ENCODE measurements at regions not wholly inside any gene's neighbourhood (a gene's known extent, or its start where the extent isn't known, plus 50 kb on each side); places are given as distances from the start of the nearest gene placed in this dataset.
"Not testable (repeated sequence)": the region's sequence is repeated elsewhere in the genome, so short reads cannot be mapped to it uniquely, and the experiment has no call there.

DNA sequence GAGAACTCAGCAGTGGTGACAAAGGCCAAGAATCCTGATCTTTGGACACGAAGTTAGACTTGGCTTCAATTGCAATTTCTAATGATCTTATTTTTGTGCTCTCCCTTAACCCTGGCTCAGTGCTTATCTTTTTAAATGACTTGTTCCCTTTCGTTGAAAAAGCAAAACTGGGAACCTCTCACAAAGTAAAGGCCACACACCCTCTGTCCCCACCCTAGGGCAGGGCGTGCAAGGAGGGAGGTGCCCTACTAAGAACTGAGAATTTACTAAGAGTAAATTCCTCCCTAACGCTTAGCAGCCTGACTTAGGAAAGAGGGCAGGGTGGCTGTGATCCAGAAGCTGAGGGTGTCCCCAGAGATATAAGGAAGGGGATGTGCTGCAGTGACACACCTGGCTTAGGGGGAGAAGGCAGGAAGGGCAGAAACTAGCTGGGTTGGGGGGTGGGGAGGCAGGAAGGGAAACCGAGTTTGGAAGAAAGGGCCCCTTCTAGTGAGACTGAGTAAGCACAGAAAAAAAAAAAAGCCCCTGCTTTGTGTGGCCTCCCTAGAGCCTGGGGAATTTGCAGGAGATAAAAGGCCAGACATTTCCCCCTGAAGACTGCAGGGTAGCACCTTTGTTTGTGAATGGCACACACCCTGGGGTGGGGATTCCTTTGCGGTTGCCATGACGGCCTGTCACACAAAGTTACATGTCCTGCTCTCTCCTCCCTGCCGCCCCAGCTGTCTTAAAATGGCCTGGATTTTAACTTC, 435.1 kb downstream of the EFNB2 start:
- no peak for FAIRE-seq
- no peak for DNase-seq (ENCODE audit: insufficient read length)
- TF ChIP-seq POLR2AphosphoS5 (IDR thresholded peaks at IDR 0.05; ENCODE audit: low read depth, low read length): no peak
- no peak for TF ChIP-seq TAF1 (IDR thresholded peaks at IDR 0.05; ENCODE audit: borderline replicate concordance, low read depth, low read length)
- TF ChIP-seq POLR2A (IDR thresholded peaks at IDR 0.05; ENCODE audit: low read depth, low read length): no peak

DNA sequence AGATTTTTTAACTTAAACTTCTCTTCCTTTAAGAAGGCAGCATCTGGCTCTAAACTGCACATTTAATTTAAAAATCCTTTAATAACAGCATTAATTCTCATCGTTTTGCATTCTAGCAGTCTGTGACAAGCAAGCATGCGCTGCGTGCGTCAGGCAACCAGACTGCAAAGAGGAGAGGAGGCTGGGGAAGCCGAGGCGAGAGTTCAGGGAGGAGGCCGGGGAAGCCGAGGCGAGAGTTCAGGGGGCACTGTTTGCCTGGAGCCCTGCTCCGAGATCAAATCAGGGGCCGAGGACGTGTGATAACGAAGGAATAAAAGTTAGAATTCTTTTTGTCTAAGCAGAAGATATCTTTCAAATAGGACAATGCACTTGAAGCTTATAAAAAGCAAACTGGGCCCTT, 435.7 kb downstream of the EFNB2 start:
- FAIRE-seq (no peak), DNase-seq (ENCODE audit: insufficient read length) (no peak)
- TF ChIP-seq POLR2AphosphoS5 (IDR thresholded peaks at IDR 0.05; ENCODE audit: low read depth, low read length) (no peak), POLR2A (IDR thresholded peaks at IDR 0.05; ENCODE audit: low read depth, low read length) (no peak), TAF1 (IDR thresholded peaks at IDR 0.05; ENCODE audit: borderline replicate concordance, low read depth, low read length) (no peak)

DNA sequence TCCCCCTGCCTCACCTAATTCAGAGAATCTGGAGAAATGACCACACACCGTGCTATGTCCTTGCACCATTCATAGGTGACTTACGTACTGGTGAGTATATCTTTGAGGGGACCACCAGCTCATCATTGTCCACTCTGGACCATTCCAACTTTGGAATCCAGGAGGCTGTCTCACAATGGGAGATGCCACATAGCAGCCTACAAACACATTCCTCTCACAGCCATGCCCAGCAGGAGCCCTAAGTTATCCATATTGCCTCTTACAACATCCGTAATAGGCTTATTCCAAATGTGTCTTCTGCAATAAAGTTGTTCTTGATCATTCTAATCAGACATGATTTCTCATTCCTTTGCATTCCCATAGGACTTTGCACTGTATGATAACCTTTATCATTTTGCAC, 436.7 kb downstream of the EFNB2 start:
- FAIRE-seq (no peak), DNase-seq (ENCODE audit: insufficient read length) (no peak)
- TF ChIP-seq TAF1 (IDR thresholded peaks at IDR 0.05; ENCODE audit: borderline replicate concordance, low read depth, low read length): no peak
- TF ChIP-seq POLR2A (IDR thresholded peaks at IDR 0.05; ENCODE audit: low read depth, low read length): no peak
- TF ChIP-seq POLR2AphosphoS5 (IDR thresholded peaks at IDR 0.05; ENCODE audit: low read depth, low read length): no peak

DNA sequence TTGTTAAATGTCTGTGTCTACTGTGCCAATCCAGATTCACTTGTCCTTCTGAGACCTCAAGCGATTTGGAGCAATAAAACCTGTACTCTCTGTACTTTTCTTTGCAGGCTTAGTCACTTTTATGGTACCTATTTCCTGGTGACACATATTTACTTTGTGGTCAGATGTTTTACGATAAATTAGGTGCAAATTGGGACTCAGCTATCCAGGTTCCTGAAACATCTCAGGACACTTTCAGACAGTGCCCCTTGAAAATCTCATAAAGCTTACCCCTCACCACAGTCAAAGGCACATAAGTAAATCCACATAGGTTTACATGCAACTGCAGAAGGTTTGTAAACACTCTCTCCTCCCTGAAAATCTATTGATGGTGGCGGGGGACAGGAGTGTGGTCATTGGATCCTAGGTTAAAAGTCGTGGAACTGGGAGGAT, 438.8 kb downstream of the EFNB2 start:
- no peak for DNase-seq (ENCODE audit: insufficient read length)
- TF ChIP-seq POLR2A (IDR thresholded peaks at IDR 0.05; ENCODE audit: low read depth, low read length) (no peak), POLR2AphosphoS5 (IDR thresholded peaks at IDR 0.05; ENCODE audit: low read depth, low read length) (no peak), TAF1 (IDR thresholded peaks at IDR 0.05; ENCODE audit: borderline replicate concordance, low read depth, low read length) (no peak)
- FAIRE-seq: no peak

DNA sequence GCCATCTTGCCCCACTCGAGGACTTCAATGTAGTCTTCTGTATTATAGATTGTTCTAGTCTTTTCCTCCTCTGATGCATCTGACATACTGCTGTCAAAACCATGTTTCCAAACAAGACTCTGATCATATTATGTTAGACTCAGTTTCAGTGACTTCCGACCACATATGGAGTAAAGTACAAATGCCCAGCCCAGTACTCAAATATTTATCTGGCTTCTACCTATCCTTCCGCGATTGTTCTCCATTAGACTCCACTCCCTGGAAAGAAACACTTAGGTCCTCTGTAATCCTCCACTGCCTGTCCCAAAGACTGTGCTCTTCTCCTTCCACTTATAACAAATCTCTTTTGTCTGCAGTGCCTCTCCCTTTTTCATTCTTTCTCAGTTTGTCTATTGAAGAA, 439.5 kb downstream of the EFNB2 start:
- DNase-seq (ENCODE audit: insufficient read length) (no peak), FAIRE-seq (no peak)
- no peak for TF ChIP-seq POLR2A (IDR thresholded peaks at IDR 0.05; ENCODE audit: low read depth, low read length)
- TF ChIP-seq TAF1 (IDR thresholded peaks at IDR 0.05; ENCODE audit: borderline replicate concordance, low read depth, low read length): no peak
- TF ChIP-seq POLR2AphosphoS5 (IDR thresholded peaks at IDR 0.05; ENCODE audit: low read depth, low read length): no peak

DNA sequence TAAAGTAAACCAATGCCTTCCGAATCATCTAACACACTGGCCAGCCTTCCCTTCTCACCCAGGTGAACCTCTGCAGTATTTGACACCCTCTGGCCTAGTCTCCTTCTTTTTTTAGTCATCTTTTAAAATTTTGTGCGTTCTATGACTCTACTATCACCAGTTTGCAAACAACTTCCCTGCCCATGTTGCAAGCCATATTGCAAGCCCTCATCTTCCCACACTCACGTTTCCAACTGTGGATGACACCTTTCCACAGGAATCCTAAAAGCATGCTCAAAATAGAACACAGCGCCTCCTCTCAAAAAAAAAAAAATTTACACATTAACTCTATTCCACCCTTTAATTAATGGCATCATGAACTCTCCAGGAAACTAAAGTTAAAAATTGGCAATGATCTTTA, 440.1 kb downstream of the EFNB2 start:
- TF ChIP-seq POLR2AphosphoS5 (IDR thresholded peaks at IDR 0.05; ENCODE audit: low read depth, low read length) (no peak), TAF1 (IDR thresholded peaks at IDR 0.05; ENCODE audit: borderline replicate concordance, low read depth, low read length) (no peak), POLR2A (IDR thresholded peaks at IDR 0.05; ENCODE audit: low read depth, low read length) (no peak)
- DNase-seq (ENCODE audit: insufficient read length) (no peak), FAIRE-seq (no peak)

DNA sequence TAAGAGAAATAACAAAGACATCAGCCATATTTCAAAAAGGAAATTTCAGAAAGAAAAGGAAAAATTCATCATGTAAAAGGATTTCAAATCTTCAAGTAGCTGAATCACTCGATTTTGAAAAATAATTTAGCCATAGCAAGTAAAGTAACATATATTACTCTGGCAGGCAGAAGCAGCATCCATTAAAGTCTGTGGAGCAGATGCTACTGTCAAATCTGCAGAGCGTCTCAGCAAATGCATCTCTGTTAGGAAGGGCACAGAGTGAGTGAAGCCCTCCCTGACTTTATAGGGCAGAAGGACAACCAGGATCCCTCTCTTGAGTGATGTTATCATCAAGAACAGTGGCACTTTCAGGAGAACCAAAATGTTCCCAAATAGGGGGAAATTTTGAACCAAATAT, 445.5 kb downstream of the EFNB2 start:
- FAIRE-seq (no peak), DNase-seq (ENCODE audit: insufficient read length) (no peak)
- TF ChIP-seq TAF1 (IDR thresholded peaks at IDR 0.05; ENCODE audit: borderline replicate concordance, low read depth, low read length) (no peak), POLR2A (IDR thresholded peaks at IDR 0.05; ENCODE audit: low read depth, low read length) (no peak)

DNA sequence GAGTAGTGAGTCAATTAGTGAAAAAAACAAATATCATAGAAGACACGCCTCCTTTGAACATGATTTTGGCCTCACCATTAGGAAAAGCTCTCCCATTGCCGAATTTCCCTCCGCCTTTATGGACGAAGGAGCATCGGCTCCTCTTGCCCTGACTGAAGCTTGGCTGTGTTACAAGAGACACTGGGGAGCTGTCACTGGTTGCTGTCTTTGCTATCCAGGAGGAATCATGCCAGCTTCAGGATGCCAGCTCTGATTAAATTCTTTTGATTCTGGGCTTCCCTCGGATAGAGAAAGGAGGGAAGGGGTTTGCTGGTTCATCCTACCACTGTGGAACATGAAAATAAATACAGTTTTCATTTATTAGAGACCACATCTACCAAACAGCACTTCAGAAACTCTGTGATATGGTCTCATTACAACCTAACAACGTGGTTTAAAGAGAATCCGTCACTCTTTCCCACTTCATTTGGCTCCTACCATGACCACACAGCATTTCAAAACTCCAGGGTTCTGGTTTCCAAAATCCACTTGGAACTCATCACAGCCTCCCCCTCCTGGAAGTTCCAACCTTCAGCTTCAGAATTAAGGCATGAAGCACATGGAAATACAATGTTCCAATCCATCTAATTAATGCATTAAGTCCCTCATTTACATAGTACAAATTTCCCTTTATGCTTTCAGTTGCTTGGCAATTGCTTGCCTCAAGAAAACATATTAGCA, 446.0 kb downstream of the EFNB2 start:
- FAIRE-seq: no peak
- TF ChIP-seq POLR2A (IDR thresholded peaks at IDR 0.05; ENCODE audit: low read depth, low read length): no peak
- no peak for TF ChIP-seq POLR2AphosphoS5 (IDR thresholded peaks at IDR 0.05; ENCODE audit: low read depth, low read length)
- no peak for TF ChIP-seq TAF1 (IDR thresholded peaks at IDR 0.05; ENCODE audit: borderline replicate concordance, low read depth, low read length)
- no peak for DNase-seq (ENCODE audit: insufficient read length)

DNA sequence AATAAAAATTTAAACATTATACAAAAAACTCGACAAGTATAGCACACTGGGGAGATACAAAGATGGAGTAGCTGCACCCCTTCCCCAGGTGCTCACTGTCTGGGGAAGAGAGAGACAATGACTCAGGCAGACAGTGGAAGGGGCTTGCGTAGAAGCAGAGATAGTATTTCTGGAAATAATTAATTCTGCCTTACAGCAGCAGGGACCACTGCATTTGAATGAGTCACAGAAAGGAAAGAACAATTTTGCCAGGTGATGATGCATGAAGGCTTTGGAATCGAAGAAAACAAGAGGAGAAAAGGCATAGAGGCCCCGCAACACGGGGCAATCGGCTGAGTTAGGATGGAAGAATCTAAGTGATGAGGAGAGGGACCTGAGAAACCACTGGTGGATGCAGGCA, 447.4 kb downstream of the EFNB2 start:
- no peak for FAIRE-seq
- no peak for DNase-seq (ENCODE audit: insufficient read length)
- TF ChIP-seq TAF1 (IDR thresholded peaks at IDR 0.05; ENCODE audit: borderline replicate concordance, low read depth, low read length) (no peak), POLR2A (IDR thresholded peaks at IDR 0.05; ENCODE audit: low read depth, low read length) (no peak), POLR2AphosphoS5 (IDR thresholded peaks at IDR 0.05; ENCODE audit: low read depth, low read length) (no peak)

DNA sequence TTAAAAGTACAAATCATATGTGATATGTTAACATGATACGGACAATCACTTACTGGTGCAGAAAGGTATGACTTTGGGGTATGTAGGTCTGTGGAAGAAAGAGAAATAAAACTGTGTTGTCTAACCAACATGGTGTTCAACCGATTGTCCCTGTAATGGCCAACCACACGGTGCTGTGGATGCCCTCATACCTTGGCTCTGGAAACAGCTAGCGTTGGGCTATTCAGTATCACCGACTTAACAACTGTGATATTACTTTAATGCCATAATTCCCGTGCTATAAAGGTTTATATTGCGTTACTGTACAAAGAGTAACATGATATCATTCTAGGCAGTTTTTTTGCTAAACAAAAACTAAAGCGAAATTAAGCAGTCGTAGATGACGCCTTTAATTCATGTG, 448.3 kb downstream of the EFNB2 start:
- FAIRE-seq: no peak
- no peak for DNase-seq (ENCODE audit: insufficient read length)
- no peak for TF ChIP-seq TAF1 (IDR thresholded peaks at IDR 0.05; ENCODE audit: borderline replicate concordance, low read depth, low read length)
- TF ChIP-seq POLR2AphosphoS5 (IDR thresholded peaks at IDR 0.05; ENCODE audit: low read depth, low read length): no peak
- no peak for TF ChIP-seq POLR2A (IDR thresholded peaks at IDR 0.05; ENCODE audit: low read depth, low read length)

DNA sequence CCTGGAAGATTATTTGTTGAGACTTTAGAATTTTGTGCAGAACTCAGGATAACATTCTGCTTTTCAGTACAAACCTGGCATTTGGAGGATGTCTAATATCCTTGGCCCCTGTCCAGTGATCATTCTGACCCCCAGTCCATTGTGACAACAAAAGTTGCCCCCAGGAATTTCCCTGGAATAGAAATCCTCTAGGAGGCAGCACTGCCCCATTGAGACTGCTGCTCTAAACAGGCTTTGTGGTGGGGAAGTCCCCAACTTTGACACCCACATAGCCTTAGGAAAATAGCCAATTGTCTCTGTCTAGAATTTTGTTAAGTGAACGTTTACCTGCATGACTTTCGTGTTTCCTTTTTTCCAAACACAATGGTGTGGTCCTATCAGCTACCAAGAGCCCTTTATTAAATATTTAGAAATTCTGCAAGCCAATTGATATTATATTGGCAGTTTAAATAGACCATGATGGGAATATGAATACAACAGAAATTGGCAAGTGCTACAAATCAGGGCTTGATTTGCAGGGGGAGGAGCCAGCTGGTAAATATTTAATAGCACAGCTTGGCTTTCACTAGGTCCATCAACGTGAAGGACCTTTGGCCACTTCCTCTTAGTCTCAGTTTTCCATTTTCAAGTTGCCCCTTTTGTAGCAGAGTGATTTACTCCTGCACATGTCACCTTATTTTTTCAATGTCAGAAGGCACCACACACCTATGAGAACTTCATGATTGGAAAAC, 451.7 kb downstream of the EFNB2 start:
- DNase-seq (ENCODE audit: insufficient read length): no peak
- TF ChIP-seq TAF1 (IDR thresholded peaks at IDR 0.05; ENCODE audit: borderline replicate concordance, low read depth, low read length) (no peak), POLR2AphosphoS5 (IDR thresholded peaks at IDR 0.05; ENCODE audit: low read depth, low read length) (no peak), POLR2A (IDR thresholded peaks at IDR 0.05; ENCODE audit: low read depth, low read length) (no peak)
- no peak for FAIRE-seq

DNA sequence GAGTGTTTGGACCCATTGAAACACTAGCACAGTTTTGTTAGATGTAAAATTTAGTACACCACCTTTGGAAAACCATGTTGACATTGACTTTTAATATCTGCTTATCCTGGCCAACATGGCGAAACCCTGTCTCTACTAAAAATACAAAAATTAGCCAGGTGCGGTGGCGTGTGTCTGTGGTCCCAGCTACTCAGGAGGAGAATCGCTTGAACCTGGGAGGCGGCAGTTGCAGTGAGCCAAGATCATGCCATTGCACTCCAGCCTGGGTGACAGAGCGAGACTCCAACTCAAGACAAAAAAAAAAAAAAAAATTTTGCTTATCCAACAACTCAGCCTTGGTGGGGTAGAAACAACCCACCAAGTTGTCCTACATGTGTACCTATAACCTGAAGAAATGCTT, 454.2 kb downstream of the EFNB2 start:
- not testable (repeated sequence) for DNase-seq (ENCODE audit: insufficient read length); FAIRE-seq

Measured in GM12892 (cell line).